ENCODE measurements at regions not wholly inside any gene's neighbourhood (a gene's known extent, or its start where the extent isn't known, plus 50 kb on each side); places are given as distances from the start of the nearest gene placed in this dataset.

GRCh38 chr11:70863993-70864392 lies 388.4 kb downstream of the SHANK2 start:
- no peak for DNase-seq

GRCh38 chr11:70865356-70865755 lies 387.0 kb downstream of the SHANK2 start:
- DNase-seq = no peak

- DNase-seq = no peak
These were observed 385.5 kb downstream of the SHANK2 start for GRCh38 chr11:70866834-70867233.

GRCh38 chr11:70867281-70868047 lies 384.9 kb downstream of the SHANK2 start:
- DNase-seq = no peak

- DNase-seq = no peak
These were observed 384.0 kb downstream of the SHANK2 start for GRCh38 chr11:70868341-70868885.

- no peak for DNase-seq
These were observed 383.3 kb downstream of the SHANK2 start for GRCh38 chr11:70869054-70869453.

GRCh38 chr11:70871881-70872280 lies 380.5 kb downstream of the SHANK2 start:
- peak; percentile 18 to 35 for DNase-seq

- DNase-seq = no peak
These were observed 380.1 kb downstream of the SHANK2 start for GRCh38 chr11:70872299-70872698.

- DNase-seq = no peak
These were observed 379.2 kb downstream of the SHANK2 start for GRCh38 chr11:70872955-70873735.

- no peak for DNase-seq
These were observed 378.5 kb downstream of the SHANK2 start for GRCh38 chr11:70873736-70874412.

GRCh38 chr11:70876685-70877084 lies 375.7 kb downstream of the SHANK2 start:
- no peak for DNase-seq

- DNase-seq = no peak
These were observed 375.2 kb downstream of the SHANK2 start for GRCh38 chr11:70877151-70877550.

GRCh38 chr11:70878366-70878765 lies 374.0 kb downstream of the SHANK2 start:
- no peak for DNase-seq

- DNase-seq = no peak
These were observed 372.6 kb downstream of the SHANK2 start for GRCh38 chr11:70879601-70880285.

GRCh38 chr11:70880416-70880815 lies 372.0 kb downstream of the SHANK2 start:
- no peak for DNase-seq

GRCh38 chr11:70881948-70882715 lies 370.2 kb downstream of the SHANK2 start:
- no peak for DNase-seq

- DNase-seq = no peak
These were observed 369.7 kb downstream of the SHANK2 start for GRCh38 chr11:70882716-70883085.

GRCh38 chr11:70883323-70883940 lies 368.9 kb downstream of the SHANK2 start:
- DNase-seq = no peak

GRCh38 chr11:70883973-70884623 lies 368.3 kb downstream of the SHANK2 start:
- DNase-seq = no peak

- DNase-seq = peak; percentile 30 to 33
These were observed 366.8 kb downstream of the SHANK2 start for GRCh38 chr11:70885281-70886231.
